GM19240 (cell line): ENCODE measurements at regions not wholly inside any gene's neighbourhood (a gene's known extent, or its start where the extent isn't known, plus 50 kb on each side); places are given as distances from the start of the nearest gene placed in this dataset.

Source experiments
- DNase-seq: peaks from one replicate; pipeline ENCODE4 v3.0.0; 2011; ENCODE audit warnings: low spot score; ENCODE audit not compliant: insufficient read length

DNA sequence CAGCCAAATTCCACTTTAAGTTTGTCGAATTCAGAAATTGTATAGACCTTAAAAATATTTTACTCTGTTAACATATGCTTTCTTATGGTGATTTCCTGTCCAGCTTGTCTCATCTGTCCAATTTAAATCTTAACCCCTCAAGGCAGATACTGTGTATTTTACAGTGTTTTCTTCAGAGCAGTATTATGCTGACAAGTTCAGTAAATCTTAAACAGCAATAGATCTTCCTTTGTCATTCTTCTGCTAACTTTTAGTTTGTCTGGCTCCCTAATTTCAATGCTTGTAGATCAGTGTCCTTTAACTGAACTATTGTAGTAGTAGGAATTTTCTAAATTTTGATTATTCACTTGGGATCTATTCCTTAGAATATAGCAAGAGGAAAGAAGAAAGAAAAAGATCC lies 52.8 kb upstream of the MEIS1 start:
- DNase-seq, result no peak

DNA sequence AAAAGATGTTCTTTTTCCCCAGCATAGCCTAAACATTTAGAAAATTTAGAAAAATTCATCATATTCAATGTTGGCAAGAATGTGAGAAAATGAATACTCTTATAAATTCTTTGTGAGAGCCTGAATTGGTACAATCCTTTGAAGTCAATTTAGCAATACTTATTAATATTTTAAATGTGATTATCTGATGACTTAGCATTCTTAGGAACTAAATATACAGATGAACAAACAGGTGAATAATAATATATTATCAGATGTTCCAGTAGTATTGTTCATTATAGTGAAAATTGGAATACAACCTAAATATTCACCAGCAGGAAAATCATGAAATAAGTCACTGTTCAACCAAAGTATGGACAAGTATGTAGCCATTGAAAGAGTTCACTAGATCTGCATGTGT lies 55.5 kb upstream of the MEIS1 start:
- DNase-seq, result no peak

DNA sequence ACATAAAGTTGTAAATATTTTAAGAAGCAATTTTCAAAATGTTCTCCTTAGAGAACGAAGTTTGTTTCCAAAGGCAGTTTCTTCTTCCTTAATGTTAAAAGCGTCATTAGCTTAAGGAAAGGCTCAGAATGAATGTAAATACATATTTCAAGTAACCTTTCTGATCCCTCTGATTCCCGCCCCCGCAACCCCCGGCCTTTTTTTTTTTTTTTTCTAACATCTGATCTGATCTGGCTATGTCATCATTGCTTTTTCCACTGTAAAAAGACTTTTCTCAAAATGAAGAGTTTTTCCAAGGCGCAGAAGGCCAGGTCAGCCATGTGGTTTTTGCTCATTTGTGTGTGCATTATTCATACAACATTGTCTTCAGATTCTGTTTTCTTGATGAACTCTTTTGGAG lies 57.1 kb upstream of the MEIS1 start:
- no peak for DNase-seq

DNA sequence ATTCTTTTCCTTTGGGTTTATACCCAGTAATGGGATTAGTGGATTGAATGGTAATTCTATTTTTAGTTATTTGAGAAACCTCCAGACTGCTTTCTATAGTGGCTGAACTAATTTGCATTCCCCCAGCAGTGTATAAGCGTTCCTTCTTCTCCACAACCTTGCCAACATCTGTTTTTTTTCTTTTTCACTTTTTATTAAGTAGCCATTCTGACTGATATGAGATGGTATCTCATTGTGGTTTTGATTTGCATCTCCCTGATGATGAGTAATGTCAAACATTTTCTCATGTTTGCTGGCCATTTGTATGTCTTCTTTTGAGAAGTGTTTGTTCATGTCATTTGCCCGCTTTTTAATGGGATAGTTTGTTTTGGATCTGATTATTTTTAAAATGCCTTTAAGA lies 64.1 kb upstream of the MEIS1 start:
- no peak for DNase-seq

DNA sequence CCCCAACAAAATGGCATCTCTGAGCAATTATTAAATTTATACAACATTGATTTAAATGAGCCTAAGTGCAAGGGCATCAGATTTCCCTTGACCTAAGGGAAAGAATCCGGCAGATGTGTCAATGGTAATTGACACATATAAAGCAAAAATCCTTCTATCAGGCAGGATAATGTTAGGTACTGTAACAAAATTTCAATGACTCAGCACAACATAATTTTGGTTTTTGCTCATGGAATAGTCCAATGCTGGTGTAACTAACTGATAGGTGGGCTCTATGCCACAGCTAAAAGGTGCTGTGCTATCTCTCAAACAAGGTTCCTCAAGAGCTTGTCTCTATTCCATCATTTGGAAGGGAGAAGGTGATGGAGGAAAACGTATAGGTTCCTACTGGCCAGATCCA lies 68.3 kb upstream of the MEIS1 start:
- DNase-seq, result no peak

DNA sequence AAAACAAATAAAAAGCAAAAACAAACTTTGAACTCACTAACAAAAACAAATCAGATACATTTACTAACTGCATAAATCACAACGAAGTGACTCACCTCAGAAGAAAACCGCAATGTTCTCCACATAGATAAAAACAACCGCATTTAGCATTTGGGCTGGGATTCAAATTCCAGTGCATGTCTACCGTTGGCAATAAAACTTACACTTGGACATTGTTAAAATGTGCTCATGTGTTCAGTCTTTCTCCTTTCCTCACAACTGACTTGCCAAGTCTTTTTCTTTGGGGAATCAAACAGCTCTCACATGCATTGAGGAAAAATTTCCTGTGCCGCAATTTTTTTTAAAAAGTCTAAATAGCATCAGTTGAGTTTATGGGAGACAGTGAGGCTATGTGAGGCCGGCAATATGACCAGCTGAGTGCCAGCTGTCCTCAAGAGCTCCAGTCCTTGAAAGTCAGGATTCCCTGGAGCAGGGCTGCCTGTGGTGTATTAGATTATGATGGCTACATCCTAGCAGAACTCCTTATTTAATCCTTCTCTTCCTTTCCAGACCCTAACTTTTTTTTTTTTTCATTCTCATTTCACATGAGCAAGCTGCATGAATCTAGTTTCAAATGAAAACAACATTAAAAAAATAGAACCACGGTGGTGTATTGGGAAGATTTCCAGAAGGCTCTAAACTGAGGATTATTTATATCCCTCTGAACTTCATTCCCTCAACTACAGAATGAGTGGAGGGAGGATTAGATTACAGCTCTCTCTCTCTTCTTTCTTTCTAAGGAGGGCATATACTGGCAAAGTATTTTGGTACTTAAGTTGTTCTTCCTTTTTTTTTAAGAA lies 70.2 kb upstream of the MEIS1 start:
- no peak for DNase-seq

DNA sequence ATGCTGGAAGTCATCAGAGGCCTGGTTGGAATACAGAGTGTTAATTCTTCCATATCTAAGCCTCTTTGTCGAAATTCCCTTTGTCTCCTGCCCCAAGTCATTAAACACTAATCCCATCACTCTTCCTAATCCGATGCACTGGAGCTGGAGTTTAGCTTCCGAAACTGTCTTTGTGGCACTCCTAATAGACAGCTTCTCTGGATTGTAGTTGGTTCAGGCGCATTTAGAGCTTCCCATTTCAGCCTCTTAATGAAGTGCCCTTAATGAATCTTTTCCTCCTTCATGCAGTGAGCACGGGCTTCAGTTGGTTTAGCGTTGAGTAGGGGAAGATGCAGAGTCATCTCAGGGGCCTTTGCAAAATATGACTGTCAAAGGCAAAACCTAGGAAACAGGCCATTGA lies 72.2 kb upstream of the MEIS1 start:
- no peak for DNase-seq

DNA sequence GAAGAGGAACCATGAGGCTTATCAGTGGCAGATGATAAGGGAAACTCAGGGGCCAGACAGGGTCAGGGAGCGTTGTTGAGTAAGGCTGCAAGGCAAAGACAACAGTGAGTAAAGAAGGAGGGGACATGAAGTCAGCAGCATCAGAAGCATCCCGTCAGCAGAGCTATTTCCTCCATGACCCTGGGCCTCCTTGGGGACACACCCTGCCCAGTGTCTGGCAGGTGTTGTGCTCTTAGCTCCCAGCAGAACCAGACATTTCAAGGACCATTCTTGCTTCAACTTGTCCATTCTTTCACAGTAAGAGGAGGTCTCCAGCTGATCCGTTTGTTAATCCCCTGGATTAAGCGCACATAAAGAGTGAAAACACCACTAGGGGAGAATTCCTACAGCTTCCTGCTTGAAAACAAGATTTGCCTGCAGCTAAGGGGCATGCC lies 88.7 kb upstream of the MEIS1 start:
- no peak for DNase-seq

DNA sequence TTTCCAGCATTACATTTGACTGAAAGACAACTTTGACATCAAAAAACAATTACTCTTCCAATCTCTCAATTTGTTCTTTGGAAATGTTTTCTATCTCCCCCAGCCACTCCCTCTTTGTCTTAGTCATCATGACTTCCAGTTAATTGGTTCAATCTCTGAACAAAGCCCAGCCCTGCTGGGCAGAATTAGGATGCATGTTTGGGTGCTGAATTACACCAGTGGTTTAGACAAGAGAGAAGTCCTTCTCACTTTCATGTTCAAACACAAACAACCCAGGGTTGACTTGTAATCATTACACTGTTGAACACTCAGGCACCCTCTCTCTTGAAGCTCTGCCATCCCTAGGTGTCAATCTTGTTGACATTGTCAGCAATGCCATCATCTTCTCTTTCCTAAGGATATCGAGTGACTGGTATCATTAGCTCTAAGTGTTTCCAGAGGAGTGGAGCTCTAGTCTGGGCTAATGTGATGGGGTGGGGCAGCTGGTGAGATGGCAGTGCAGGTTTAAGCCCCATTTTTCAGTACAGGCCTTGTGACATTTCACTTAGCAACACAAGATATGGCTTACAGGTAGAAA lies 90.8 kb upstream of the MEIS1 start:
- DNase-seq, result no peak

DNA sequence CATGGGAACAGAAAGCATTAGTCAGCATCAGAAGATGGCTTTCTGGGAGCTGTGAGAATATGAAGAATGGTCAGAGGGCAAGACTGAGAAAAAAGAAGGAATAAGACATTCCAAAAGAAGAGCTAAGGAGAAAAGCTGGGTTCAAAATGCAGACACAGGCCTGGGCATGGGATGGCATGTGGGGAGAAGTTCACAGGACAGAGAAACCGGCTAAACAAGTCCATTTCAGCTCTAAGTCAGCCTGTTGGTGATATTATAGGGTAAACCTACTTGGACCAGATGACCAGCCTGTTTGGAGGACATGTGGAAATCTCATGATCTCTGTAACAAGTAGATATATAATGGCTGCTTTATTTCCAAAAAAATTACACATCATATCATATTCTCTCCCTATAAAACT lies 91.7 kb upstream of the MEIS1 start:
- no peak for DNase-seq

DNA sequence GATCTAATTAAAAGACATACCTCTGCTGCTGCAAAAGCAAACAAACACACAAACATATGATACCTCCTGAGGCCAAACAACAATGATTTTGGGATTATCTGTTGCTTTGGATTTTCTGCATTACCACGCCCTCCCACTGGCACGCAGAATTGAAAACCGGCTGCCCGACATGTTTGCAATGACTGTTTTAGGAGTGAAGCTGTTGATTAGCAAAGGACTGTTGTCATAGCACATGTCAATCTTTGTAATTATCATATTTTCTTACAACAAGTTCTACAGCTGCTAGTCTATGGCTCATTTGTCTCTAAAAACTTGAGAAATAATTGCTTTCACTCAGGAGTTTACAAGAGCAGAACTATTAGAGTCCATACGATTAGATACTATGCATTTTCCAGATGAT lies 94.4 kb upstream of the MEIS1 start:
- no peak for DNase-seq

DNA sequence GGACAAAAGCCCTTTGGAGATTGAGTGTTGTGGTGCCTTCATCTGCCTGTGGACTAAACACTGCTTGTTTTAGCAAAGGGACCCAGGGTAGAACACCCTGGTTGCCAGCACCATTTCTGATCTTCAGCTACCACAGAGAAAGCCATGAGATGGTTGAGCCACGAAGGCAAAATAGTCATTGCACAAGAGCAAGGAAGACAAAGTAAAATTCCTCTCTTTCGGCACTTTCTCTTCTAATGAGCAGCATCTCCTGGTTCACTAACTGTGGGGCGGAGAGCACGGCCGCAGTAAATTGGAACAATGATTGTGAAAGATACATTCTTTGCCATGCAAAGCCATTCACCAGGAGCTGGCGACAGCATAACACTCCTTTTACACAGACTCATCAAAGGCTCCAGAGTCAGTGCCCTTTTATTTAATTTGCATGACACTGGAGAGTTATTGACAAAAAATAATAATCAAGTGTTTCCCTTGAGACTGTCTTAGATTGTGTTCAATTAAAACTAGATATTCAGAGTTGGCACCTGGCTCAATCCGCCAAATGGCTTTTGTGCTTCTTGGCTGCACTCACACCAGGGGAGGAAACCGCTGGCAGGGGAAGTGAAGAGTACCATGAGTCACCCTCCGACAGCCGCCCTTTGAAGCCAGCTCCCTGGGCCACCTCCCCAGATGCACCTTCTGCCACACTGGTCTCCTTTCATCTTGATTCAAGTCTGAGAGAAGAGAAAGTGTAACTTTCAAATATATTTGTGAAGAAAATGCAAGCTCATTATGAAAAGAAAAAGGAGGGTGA lies 100.5 kb upstream of the MEIS1 start:
- no peak for DNase-seq

DNA sequence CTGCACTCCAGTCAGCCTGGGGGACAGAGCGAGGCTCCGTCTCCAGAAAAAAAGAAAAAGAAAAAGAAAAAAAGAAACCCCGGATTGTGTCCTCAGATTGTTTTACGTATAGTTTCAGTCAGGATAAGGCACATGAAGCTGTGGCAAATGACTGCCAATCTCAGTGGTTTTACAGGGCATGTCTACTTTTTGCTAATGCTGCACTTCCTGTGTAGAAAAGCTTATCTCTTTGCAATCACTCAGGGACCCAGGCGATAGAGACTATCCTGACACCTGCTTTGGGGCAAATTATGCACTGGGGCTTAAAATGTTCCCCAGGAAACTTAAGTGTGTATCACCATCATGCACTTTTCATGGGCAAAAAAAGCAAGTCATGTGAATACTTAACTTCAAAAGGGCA lies 103.7 kb upstream of the MEIS1 start:
- DNase-seq, result no peak

DNA sequence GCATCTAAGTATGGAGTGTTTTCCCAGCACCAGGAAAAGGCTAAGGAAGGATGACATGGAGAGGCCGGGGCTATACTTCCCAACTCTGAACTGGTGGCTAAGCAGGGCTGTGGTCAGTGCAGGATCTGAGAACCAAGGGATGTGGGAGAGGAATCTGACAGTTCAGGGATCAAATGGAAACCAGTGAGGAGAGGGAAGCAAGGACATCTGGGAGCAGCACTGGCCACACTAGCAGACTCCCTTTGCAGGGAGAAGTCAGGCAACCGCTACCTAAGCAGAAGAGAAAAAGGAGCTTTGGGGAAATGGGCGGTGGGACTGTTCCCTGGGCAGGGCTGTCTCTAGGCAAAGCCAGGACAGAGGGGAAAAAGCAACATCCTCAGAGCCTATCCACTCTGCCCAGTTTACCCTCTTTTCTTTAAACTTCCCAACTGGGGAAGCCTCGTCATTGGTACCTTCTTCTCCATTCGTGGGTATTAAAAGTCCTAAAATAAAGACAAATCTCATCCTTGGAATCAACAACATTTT lies 105.8 kb upstream of the MEIS1 start:
- DNase-seq, result no peak

DNA sequence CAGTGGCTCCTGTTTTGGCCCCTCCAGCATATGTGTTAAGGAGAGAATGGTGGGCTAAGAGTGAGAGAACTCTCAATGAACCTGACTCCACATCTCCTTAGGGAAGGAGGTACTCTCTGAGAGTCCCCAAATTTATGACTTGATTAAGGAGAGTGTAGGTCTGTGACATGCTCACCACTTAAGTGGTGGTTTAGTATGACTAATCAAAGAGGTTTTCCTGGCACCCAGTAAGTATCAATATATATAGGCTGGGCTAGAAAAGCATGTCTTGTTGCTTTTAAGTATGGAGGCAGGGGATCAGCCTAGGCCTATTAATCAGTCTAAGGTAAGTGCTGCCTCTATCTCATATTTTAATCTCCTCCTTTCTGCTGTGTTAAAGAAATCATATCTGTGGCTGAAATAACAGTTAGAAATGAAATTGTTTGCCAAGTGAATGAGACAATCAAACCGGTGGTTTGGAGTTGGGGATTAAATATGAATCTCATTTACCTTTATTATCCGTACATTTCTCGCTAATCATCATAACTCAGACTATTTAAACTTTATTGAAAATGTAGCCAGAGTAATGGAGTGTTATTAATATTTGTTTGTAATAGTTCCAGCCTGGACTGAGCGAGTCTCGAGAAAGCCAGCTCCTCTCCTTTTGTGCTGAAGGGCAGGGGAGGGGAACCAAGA lies 107.7 kb upstream of the MEIS1 start:
- DNase-seq, result no peak

DNA sequence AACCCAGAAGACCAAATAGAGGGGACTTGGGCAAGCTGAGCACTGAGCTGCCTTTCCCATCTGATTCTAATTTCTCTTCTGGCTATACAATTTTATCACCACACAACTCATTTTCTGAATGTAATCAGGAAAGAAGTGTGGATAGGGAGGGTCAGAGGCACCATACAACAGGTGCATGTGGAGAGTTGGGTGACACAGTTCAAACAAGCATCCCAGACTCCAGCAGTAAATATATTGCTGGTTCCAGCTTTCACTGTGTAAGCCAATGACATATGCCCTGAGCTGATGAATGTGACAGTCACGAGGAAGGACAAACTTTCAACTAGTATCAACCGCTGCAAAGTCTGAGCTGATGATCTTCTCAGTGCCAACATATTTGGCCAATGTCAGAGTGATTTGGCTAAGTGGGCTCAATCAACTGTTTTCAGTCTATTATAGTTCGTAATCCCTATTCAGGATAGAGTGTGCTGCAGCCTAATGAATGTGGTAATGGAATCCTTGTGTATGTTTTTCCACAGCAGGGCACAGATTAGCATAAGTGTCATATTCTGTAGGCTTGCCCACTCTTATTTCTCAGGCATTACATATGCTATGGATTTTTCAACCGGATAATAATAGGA lies 109.9 kb upstream of the MEIS1 start:
- no peak for DNase-seq

DNA sequence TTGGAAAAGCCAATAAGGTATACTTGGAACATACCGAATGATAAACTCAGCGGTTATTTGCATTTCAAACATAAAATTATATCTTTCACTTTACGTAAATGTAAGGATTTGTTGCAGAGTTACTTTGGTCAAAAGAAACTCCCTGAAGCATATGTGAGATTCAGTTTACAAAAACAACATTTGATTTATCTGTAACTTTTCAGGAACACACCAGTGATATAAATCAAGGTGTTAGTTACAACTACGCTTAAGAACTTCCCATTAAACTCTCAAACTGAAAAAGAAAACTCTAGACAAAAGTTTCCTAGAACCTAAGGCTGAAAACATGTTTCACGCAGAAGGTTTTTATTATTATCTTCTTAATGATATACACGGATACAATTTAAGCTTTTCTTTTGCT lies 110.6 kb upstream of the MEIS1 start:
- DNase-seq, result no peak

DNA sequence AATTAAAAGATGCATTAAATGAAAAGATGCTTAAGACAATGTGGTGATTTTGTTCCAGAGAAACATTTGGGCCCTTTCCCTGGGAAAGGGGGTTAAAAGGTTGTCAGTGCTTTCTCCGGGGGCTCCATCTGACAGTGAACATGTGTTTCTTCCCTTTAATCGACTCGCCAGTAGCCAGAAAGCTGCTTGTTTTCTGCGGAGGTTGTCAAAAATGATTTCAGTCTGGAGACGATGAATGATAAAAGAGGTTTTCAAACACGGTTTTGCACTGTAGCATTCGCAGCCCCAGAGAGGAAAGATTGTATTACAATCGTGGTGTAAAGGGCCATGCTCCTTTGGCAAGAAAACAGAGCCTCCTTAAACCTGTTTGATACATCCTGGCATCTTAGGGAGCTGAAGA lies 111.5 kb upstream of the MEIS1 start:
- no peak for DNase-seq

DNA sequence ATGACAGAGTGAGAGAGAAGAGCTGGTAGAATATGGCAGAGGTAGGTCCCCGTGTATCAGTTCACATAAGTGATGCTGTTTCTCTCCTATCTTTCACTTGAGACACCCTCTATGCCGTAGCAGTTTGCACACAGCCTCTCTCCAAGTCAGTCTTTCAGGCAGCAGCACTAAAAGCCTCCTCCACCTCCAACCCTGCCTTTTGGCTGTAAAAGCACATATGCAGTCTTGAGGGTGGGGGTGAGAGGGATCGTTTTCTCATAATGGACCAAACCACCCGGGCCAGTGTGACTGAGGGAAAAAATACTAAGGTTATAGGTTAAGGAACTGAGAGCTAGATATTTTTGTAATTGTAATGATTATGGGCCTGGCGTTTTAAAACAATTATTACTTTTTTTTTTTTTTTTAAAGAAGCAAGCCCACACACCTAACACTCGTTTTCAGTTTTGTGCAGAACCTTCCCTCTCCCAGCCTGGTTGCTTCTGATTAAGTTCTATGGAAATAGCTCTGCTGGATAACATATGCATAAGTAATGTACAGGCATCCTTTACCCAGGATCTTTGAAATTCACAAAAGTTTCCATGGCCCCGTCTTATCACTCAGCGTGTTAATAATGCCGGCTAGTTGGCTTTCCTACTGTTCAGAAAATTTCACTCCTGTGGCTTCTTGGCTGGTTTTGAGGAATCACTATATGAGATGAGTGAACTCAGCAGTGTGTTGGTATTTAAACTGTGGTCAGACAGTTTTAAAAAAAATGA lies 112.2 kb upstream of the MEIS1 start:
- no peak for DNase-seq

DNA sequence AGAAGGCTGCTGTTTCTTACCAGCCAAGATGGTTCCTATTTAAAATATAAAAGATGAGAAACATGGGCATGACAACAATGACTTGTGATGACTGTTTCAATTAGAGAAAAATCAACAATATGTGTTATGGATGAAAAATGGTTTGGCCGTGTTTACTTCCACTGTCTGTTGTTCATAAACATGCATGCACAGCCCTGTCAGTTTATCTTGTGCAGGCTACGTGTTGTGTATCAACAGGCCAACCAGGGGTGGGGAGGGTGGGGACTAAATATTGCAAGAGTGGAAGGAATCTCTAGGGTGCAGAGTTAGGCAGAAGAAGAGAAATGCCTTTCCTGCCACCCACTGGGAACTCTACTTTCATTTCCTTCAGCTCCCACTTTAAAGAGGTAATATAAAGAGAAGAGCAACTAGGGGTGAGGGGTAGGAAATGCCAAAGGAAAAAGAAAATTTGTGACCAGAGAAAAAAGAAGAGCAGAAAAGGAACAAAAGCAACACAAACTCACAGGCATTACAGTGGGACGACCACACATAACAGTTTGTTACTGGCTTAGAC lies 116.8 kb upstream of the MEIS1 start:
- DNase-seq, result no peak
